HUES6 (cell line): ENCODE measurements at regions not wholly inside any gene's neighbourhood (a gene's known extent, or its start where the extent isn't known, plus 50 kb on each side); places are given as distances from the start of the nearest gene placed in this dataset.

Experiments
- H3K27ac ChIP-seq: 2 replicates; pipeline ENCODE4 v1.7.0; 2013; ENCODE audit warnings: low read depth, mild to moderate bottlenecking, low read length, inconsistent platforms
- H3K27me3 ChIP-seq: 2 replicates; pipeline ENCODE4 v1.6.1; 2013; ENCODE audit warnings: low read length; ENCODE audit not compliant: control insufficient read depth, insufficient read depth
- H3K36me3 ChIP-seq: 2 replicates; pipeline ENCODE4 v1.6.1; 2013; ENCODE audit warnings: low read length; ENCODE audit not compliant: control insufficient read depth, insufficient read depth
- H3K4me1 ChIP-seq: 2 replicates; pipeline ENCODE4 v1.6.1; 2013; ENCODE audit warnings: low read length; ENCODE audit not compliant: control insufficient read depth, insufficient read depth
- H3K4me3 ChIP-seq: 2 replicates; pipeline ENCODE4 v1.5.1; 2013; ENCODE audit warnings: low read depth, low read length
- H3K9ac ChIP-seq: one replicate; pipeline ENCODE4 v1.6.1; 2013; ENCODE audit warnings: mild to moderate bottlenecking, low read length
- H3K9me3 ChIP-seq: 2 replicates; pipeline ENCODE4 v1.6.1; 2013; ENCODE audit warnings: low read depth, low read length; ENCODE audit not compliant: control insufficient read depth, insufficient read depth

GRCh38 chr4:187294861-187295260 lies 571.2 kb upstream of the FAT1 start:
- no peaks in the 10 kb centered on the region for H3K27me3 ChIP-seq
- no peak overlapping the region for H3K4me3 ChIP-seq
- H3K4me1 ChIP-seq: no peaks in the 10 kb centered on the region
- no peak overlapping the region for H3K27ac ChIP-seq
- peaks cover 16% of the 10 kb centered on the region for H3K9me3 ChIP-seq
- H3K36me3 ChIP-seq: no peaks in the 10 kb centered on the region
- no peak overlapping the region for H3K9ac ChIP-seq

GRCh38 chr4:187301923-187302322 lies 578.3 kb upstream of the FAT1 start:
- no peaks in the 10 kb centered on the region for H3K4me1 ChIP-seq
- H3K27me3 ChIP-seq: no peaks in the 10 kb centered on the region
- no peaks in the 10 kb centered on the region for H3K36me3 ChIP-seq
- H3K9me3 ChIP-seq: peaks cover 8% of the 10 kb centered on the region; the same call in 1 of the 2 replicates
- no peak overlapping the region for H3K9ac ChIP-seq
- H3K4me3 ChIP-seq: no peak overlapping the region
- no peak overlapping the region for H3K27ac ChIP-seq

- no peaks in the 10 kb centered on the region for H3K36me3 ChIP-seq
These were observed 578.9 kb upstream of the FAT1 start for GRCh38 chr4:187302457-187303150.

GRCh38 chr4:187304133-187304532 lies 580.5 kb upstream of the FAT1 start:
- Histone ChIP-seq H3K9ac (no peak overlapping the region), H3K27me3 (no peaks in the 10 kb centered on the region), H3K4me3 (no peak overlapping the region), H3K4me1 (no peaks in the 10 kb centered on the region), H3K9me3 (no peaks in the 10 kb centered on the region), H3K36me3 (no peaks in the 10 kb centered on the region), H3K27ac (no peak overlapping the region)

More at GRCh38 chr4:187302457-187303150, 578.9 kb upstream of the FAT1 start:
- Histone ChIP-seq H3K4me1 (no peaks in the 10 kb centered on the region), H3K9ac (no peak overlapping the region), H3K27ac (no peak overlapping the region), H3K4me3 (no peak overlapping the region), H3K27me3 (no peaks in the 10 kb centered on the region), H3K9me3 (peaks cover 5% of the 10 kb centered on the region; the same call in 1 of the 2 replicates)

- H3K4me3 ChIP-seq: no peak overlapping the region
- H3K27me3 ChIP-seq: no peaks in the 10 kb centered on the region
- H3K36me3 ChIP-seq: no peaks in the 10 kb centered on the region
- H3K4me1 ChIP-seq: no peaks in the 10 kb centered on the region
- no peak overlapping the region for H3K9ac ChIP-seq
- no peak overlapping the region for H3K27ac ChIP-seq
- no peaks in the 10 kb centered on the region for H3K9me3 ChIP-seq
These were observed 583.5 kb upstream of the FAT1 start for GRCh38 chr4:187307131-187307530.

GRCh38 chr4:187309456-187309855 lies 585.8 kb upstream of the FAT1 start:
- H3K4me3 ChIP-seq: no peak overlapping the region

GRCh38 chr4:187312299-187312698 lies 588.6 kb upstream of the FAT1 start:
- Histone ChIP-seq H3K27me3 (no peaks in the 10 kb centered on the region), H3K4me3 (no peak overlapping the region), H3K36me3 (no peaks in the 10 kb centered on the region), H3K27ac (no peak overlapping the region), H3K9me3 (no peaks in the 10 kb centered on the region), H3K4me1 (no peaks in the 10 kb centered on the region), H3K9ac (no peak overlapping the region)

More at GRCh38 chr4:187309456-187309855, 585.8 kb upstream of the FAT1 start:
- H3K27me3 ChIP-seq: no peaks in the 10 kb centered on the region
- no peaks in the 10 kb centered on the region for H3K9me3 ChIP-seq
- H3K27ac ChIP-seq: no peak overlapping the region
- no peak overlapping the region for H3K9ac ChIP-seq
- no peaks in the 10 kb centered on the region for H3K4me1 ChIP-seq
- H3K36me3 ChIP-seq: no peaks in the 10 kb centered on the region

GRCh38 chr4:187317799-187318198 lies 594.1 kb upstream of the FAT1 start:
- Histone ChIP-seq H3K27ac (no peak overlapping the region), H3K9me3 (no peaks in the 10 kb centered on the region), H3K36me3 (no peaks in the 10 kb centered on the region), H3K4me1 (no peaks in the 10 kb centered on the region), H3K4me3 (no peak overlapping the region), H3K9ac (no peak overlapping the region), H3K27me3 (no peaks in the 10 kb centered on the region)

GRCh38 chr4:187321711-187322110 lies 598.1 kb upstream of the FAT1 start:
- H3K9me3 ChIP-seq: no peaks in the 10 kb centered on the region
- no peaks in the 10 kb centered on the region for H3K4me1 ChIP-seq
- no peaks in the 10 kb centered on the region for H3K36me3 ChIP-seq
- no peak overlapping the region for H3K9ac ChIP-seq
- no peak overlapping the region for H3K27ac ChIP-seq
- H3K27me3 ChIP-seq: no peaks in the 10 kb centered on the region
- H3K4me3 ChIP-seq: no peak overlapping the region

GRCh38 chr4:187332141-187332540 lies 608.5 kb upstream of the FAT1 start:
- Histone ChIP-seq H3K4me1 (no peaks in the 10 kb centered on the region), H3K9me3 (no peaks in the 10 kb centered on the region), H3K27ac (no peak overlapping the region), H3K27me3 (no peaks in the 10 kb centered on the region), H3K36me3 (no peaks in the 10 kb centered on the region), H3K9ac (no peak overlapping the region), H3K4me3 (no peak overlapping the region)

- H3K9ac ChIP-seq: no peak overlapping the region
- no peak overlapping the region for H3K27ac ChIP-seq
These were observed 609.5 kb upstream of the FAT1 start for GRCh38 chr4:187333151-187333550.

More at GRCh38 chr4:187333151-187333550, 609.5 kb upstream of the FAT1 start:
- no peak overlapping the region for H3K4me3 ChIP-seq
- no peaks in the 10 kb centered on the region for H3K36me3 ChIP-seq
- H3K4me1 ChIP-seq: no peaks in the 10 kb centered on the region
- H3K9me3 ChIP-seq: no peaks in the 10 kb centered on the region
- H3K27me3 ChIP-seq: no peaks in the 10 kb centered on the region
